SJSA1 (cell line): ENCODE measurements at regions not wholly inside any gene's neighbourhood (a gene's known extent, or its start where the extent isn't known, plus 50 kb on each side); places are given as distances from the start of the nearest gene placed in this dataset.

Experiments used
- DNase-seq, 2 experiments: peaks; one replicate each; pipeline ENCODE4 v3.0.0-alpha.2; 2015 to 2020; ENCODE audit warnings: low spot score in 2 of 2, low read depth in 1 of 2
- H3K27ac ChIP-seq: fragments of 250-450 bp; sonication (Bioruptor Pico); 2 replicates; pipeline ENCODE4 v1.5.1; 2020; ENCODE audit warnings: mild to moderate bottlenecking, moderate library complexity
- H3K27me3 ChIP-seq: fragments of 250-450 bp; sonication (Bioruptor Pico); replicated peaks from 2 replicates; pipeline ENCODE4 v1.5.1; 2020; ENCODE audit warnings: mild to moderate bottlenecking, moderate library complexity
- H3K36me3 ChIP-seq: fragments of 250-450 bp; sonication (Bioruptor Pico); 2 replicates; pipeline ENCODE4 v1.5.1; 2020; ENCODE audit warnings: mild to moderate bottlenecking
- H3K4me1 ChIP-seq: fragments of 250-450 bp; sonication (Bioruptor Pico); replicated peaks from 2 replicates; pipeline ENCODE4 v1.6.1; 2021; ENCODE audit warnings: mild to moderate bottlenecking
- H3K4me3 ChIP-seq: fragments of 250-450 bp; sonication (Bioruptor Pico); 2 replicates; pipeline ENCODE4 v1.5.1; 2020; ENCODE audit warnings: mild to moderate bottlenecking
- H3K9me3 ChIP-seq: fragments of 250-450 bp; sonication (Bioruptor Pico); replicated peaks from 2 replicates; pipeline ENCODE4 v1.5.1; 2020; ENCODE audit warnings: mild to moderate bottlenecking

DNA sequence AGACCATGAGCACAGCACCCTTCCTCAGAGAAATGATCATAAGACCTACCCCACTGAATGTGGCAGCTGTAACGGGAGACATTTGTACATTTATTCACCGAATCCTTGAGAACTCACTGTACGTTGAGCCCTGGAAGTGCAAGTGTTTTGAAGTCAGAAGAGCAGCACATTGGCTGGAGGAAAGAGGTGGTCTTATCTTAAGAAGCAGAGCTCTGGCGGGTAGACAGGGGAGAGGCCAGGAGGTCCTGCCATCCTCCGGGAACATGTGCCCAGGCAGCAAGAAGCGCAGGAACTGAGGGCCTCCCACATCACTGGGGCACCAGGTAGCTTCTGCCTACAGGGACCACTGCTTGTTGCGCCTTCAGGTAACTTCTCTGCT, 169.2 kb upstream of the IRF2BP2 start:
- Histone ChIP-seq H3K4me3 (no peak overlapping the region), H3K27me3 (no peaks in the 10 kb centered on the region), H3K9me3 (no peaks in the 10 kb centered on the region; the same call in 1 of the 2 replicates), H3K4me1 (no peaks in the 10 kb centered on the region), H3K36me3 (no peaks in the 10 kb centered on the region), H3K27ac (no peak overlapping the region)
- DNase-seq = peak in 1 of 2 experiments; percentile 41

- H3K27ac ChIP-seq = no peak overlapping the region
- H3K36me3 ChIP-seq = no peaks in the 10 kb centered on the region
- peaks cover 2% of the 10 kb centered on the region for H3K4me1 ChIP-seq
- peak in 1 of 2 experiments; percentile 49 for DNase-seq
- no peak overlapping the region for H3K4me3 ChIP-seq
- no peaks in the 10 kb centered on the region; the same call in 1 of the 2 replicates for H3K9me3 ChIP-seq
- no peaks in the 10 kb centered on the region for H3K27me3 ChIP-seq
These were observed 168.5 kb upstream of the IRF2BP2 start for GRCh38 chr1:234778221-234779159.

- Histone ChIP-seq H3K9me3 (no peaks in the 10 kb centered on the region; the same call in 1 of the 2 replicates), H3K27me3 (no peaks in the 10 kb centered on the region)
- DNase-seq = peak in 1 of 2 experiments; percentile 19
These were observed 167.9 kb upstream of the IRF2BP2 start for GRCh38 chr1:234777856-234778220.

DNA sequence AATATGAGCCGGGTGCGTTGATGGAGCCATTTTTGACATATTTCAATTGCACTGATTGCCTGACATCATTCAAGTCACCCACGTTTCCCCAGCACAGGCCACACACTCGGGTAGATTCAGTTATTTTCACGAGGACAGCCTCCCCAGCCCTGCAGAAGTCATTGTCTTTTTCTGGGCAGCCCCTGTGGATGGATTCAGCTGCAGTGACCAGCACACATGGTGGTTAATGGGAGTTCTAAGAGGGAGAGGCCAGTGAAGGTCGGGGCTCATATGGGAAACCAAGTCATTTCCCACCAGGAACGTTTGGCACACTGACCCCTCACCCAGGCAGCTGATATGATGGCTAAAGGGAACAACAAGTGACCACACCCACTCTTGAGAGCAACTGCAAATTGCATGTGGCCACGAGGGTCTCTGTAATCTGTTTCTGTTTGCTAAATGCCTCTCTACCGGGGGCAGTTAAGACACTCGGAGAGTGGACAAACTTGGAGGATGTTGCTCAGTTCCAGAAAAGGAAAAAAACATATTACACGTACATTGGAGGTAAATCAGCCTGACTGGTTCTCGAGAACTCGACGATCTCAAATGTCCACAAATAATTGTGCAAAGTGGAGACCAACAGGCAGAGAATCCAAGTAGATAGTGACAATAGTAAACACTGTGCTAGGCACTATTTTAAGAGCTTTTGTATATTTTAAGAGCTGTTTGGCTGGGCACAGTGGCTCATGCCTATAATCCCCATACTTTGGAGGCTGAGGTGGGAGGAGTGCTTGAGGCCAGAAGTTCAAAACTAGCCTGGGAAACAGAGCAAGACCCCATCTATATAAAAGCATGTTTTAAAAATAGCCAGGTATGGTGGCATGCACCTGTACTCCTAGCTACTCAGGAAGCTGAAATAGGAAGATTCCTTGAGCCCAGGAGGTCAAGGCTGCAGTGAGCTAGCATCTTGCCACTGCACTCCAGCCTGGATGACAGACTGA, 167.2 kb upstream of the IRF2BP2 start:
- Histone ChIP-seq H3K4me1 (peaks cover 6% of the 10 kb centered on the region), H3K4me3 (no peak overlapping the region), H3K27me3 (no peaks in the 10 kb centered on the region), H3K27ac (no peak overlapping the region), H3K9me3 (no peaks in the 10 kb centered on the region), H3K36me3 (no peaks in the 10 kb centered on the region)
- DNase-seq = peak in 1 of 2 experiments; percentile 40

More at GRCh38 chr1:234777856-234778220, 167.9 kb upstream of the IRF2BP2 start:
- Histone ChIP-seq H3K27ac (no peak overlapping the region), H3K36me3 (no peaks in the 10 kb centered on the region), H3K4me1 (peaks cover 5% of the 10 kb centered on the region), H3K4me3 (no peak overlapping the region)

GRCh38 chr1:234776256-234776875, 166.4 kb upstream of the IRF2BP2 start:
- peaks cover 14% of the 10 kb centered on the region for H3K4me1 ChIP-seq
- H3K4me3 ChIP-seq = no peak overlapping the region
- H3K27me3 ChIP-seq = no peaks in the 10 kb centered on the region
- DNase-seq = peak in 1 of 2 experiments; percentile 44
- H3K27ac ChIP-seq = no peak overlapping the region
- H3K9me3 ChIP-seq = no peaks in the 10 kb centered on the region
- no peaks in the 10 kb centered on the region for H3K36me3 ChIP-seq

- Histone ChIP-seq H3K36me3 (no peaks in the 10 kb centered on the region), H3K4me3 (no peak overlapping the region), H3K9me3 (no peaks in the 10 kb centered on the region), H3K4me1 (peaks cover 19% of the 10 kb centered on the region), H3K27ac (no peak overlapping the region), H3K27me3 (no peaks in the 10 kb centered on the region)
- peak in 1 of 2 experiments; percentile 19 for DNase-seq
These were observed 165.7 kb upstream of the IRF2BP2 start for GRCh38 chr1:234775477-234776246.

DNA sequence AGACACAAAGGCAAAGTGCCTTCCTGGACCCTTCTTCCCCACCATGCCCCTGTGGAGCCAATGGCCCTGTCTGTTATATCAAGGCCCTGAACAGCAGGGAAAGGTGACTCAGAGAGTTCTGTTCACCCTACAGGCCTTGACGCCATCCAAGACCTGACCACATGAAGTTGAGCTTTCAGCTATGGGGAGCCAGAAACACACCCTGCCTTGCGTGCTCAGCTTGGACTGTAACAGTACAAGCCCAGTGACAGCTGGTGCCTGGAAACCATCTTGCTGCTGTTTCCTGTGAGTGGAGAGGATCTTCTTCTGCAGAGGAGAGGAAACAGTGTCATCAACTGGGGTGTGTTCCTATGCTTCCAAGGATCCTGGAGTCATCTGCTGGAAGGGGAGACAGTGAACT, 165.0 kb upstream of the IRF2BP2 start:
- no peak overlapping the region for H3K27ac ChIP-seq

DNA sequence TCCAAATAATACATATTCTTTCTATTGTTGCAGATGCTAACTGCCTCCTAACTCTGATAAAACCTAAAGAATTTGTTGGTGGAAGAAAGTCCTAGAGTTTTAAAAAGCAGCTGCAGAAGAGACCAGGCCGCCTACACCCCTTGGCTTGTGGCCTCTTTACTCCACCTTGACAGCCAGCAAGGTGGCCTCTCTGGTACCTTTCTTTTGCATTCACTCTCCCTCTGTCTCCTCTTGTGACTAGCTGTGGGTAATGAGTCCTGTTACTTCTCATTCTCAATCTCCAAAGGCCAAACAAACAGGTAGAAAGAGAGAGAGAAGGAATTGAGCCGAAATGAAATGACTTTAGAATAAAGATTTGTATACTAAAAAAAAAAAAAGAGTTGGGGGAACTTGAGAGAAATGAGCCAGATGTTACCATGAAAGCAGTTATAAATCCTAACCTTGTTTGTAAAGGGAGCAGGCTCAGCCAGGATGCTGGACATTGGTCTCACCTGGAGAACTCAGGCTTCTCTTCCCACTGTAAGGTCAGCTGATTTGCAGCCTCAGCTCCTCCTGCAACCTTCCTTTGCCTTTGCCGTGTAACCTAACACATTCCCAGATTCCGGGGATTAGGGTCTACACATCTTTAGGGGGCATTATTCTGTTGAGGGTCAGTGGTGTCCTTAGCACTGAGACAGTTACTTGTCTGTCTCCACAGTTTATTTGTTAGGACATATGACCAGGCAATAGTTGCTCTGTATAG, 164.1 kb upstream of the IRF2BP2 start:
- H3K27me3 ChIP-seq = no peaks in the 10 kb centered on the region
- peak in 1 of 2 experiments; percentile 13 for DNase-seq

More for the DNA sequence above, 165.0 kb upstream of the IRF2BP2 start:
- Histone ChIP-seq H3K9me3 (no peaks in the 10 kb centered on the region), H3K36me3 (no peaks in the 10 kb centered on the region), H3K4me1 (peaks cover 19% of the 10 kb centered on the region), H3K4me3 (no peak overlapping the region), H3K27me3 (no peaks in the 10 kb centered on the region)
- peak in 1 of 2 experiments; percentile 17 for DNase-seq

DNA sequence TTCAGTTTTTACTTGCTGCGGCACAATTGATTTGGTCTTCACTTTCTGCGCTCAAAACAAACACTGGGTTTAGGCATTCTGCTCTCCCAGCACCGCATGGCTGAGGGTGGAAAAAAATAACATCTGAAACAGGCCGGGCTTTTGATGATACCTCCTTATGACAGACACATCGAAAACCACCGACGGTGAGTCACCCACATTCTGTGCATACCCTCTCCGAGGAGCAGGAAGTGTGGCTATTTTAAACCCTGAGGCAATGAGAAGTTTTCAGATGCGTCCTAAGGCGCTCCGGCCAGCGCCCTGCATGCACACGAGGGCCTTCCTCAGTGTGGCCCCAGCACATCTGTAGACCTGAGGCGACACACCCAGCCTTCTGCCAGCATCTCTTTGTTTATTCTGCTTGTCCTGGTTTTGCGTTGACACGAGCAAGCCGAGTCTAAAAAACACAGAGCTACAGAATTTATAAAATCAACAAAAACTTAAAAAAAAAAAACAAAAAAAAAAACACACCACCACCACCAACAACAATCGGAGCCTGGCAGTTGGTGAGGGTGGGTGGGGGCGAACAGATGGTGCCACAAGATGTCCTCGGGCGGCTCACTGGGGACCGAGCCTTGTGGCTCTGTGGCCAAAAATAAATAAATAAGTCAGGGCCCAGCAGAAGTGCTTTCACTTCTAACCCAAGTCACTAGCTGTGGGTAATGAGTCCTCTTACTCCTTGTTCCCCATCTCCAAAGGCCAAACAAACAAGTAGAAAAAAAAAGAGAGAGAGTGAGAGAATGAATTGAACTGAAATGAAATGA, 162.6 kb upstream of the IRF2BP2 start:
- no peak overlapping the region for H3K4me3 ChIP-seq
- DNase-seq = peak; percentile 99
- no peaks in the 10 kb centered on the region for H3K36me3 ChIP-seq
- no peaks in the 10 kb centered on the region for H3K9me3 ChIP-seq
- peaks cover 24% of the 10 kb centered on the region for H3K4me1 ChIP-seq
- H3K27ac ChIP-seq = peak overlapping the region; percentile 91
- no peaks in the 10 kb centered on the region for H3K27me3 ChIP-seq

More for the DNA sequence above, 164.1 kb upstream of the IRF2BP2 start:
- no peaks in the 10 kb centered on the region for H3K9me3 ChIP-seq
- no peaks in the 10 kb centered on the region for H3K36me3 ChIP-seq
- peaks cover 19% of the 10 kb centered on the region for H3K4me1 ChIP-seq
- H3K27ac ChIP-seq = no peak overlapping the region
- no peak overlapping the region for H3K4me3 ChIP-seq

GRCh38 chr1:234771642-234772344, 161.8 kb upstream of the IRF2BP2 start:
- peak in 1 of 2 experiments; percentile 36 for DNase-seq
- Histone ChIP-seq H3K27me3 (no peaks in the 10 kb centered on the region), H3K36me3 (no peaks in the 10 kb centered on the region), H3K4me1 (peaks cover 24% of the 10 kb centered on the region), H3K9me3 (no peaks in the 10 kb centered on the region), H3K4me3 (no peak overlapping the region), H3K27ac (peak overlapping the region; percentile 91)

GRCh38 chr1:234770924-234771540, 161.1 kb upstream of the IRF2BP2 start:
- Histone ChIP-seq H3K36me3 (no peaks in the 10 kb centered on the region), H3K27ac (peak overlapping the region; percentile 91; the same call in 1 of the 2 replicates), H3K4me3 (no peak overlapping the region), H3K4me1 (peaks cover 24% of the 10 kb centered on the region), H3K9me3 (no peaks in the 10 kb centered on the region), H3K27me3 (no peaks in the 10 kb centered on the region)
- DNase-seq = peak in 1 of 2 experiments; percentile 18
